Neural cell (in vitro differentiated cells): ENCODE measurements at regions not wholly inside any gene's neighbourhood (a gene's known extent, or its start where the extent isn't known, plus 50 kb on each side); places are given as distances from the start of the nearest gene placed in this dataset.

Source experiments
- H2AFZ ChIP-seq: fragments of 200-600, 300-800 bp; sonication (generic), shearing (Covaris generic); 2 replicates; pipeline ENCODE4 v1.6.0; 2014; ENCODE audit warnings: low read depth, mild to moderate bottlenecking, antibody characterized with exemption, low read length, moderate library complexity
- H3F3A ChIP-seq: fragments of 200-600 bp; shearing (Covaris generic); 2 replicates; pipeline ENCODE4 v1.6.1; 2016; ENCODE audit warnings: mild to moderate bottlenecking, moderate library complexity, mixed read lengths, antibody characterized with exemption, low read length; ENCODE audit not compliant: insufficient read depth, poor library complexity, severe bottlenecking
- H3K27ac ChIP-seq: fragments of 200-600, 300-800 bp; sonication (generic), shearing (Covaris generic); 2 replicates; pipeline ENCODE4 v1.5.1; 2014; ENCODE audit warnings: mild to moderate bottlenecking, low read length, moderate library complexity
- H3K27me3 ChIP-seq: fragments of 300-800, 200-600 bp; sonication (generic), shearing (Covaris generic); 2 replicates; pipeline ENCODE4 v1.6.0; 2014; ENCODE audit warnings: mild to moderate bottlenecking, low read depth, low read length, moderate library complexity; ENCODE audit not compliant: insufficient read depth
- H3K36me3 ChIP-seq: fragments of 300-800, 200-600 bp; sonication (generic), shearing (Covaris generic); 2 replicates; pipeline ENCODE4 v1.5.1; 2014; ENCODE audit warnings: mild to moderate bottlenecking, antibody characterized with exemption, low read length, moderate library complexity; ENCODE audit not compliant: insufficient read depth
- H3K4me2 ChIP-seq: fragments of 300-800, 200-600 bp; sonication (generic), shearing (Covaris generic); 2 replicates; pipeline ENCODE4 v1.6.0; 2014; ENCODE audit warnings: mild to moderate bottlenecking, low read length
- H3K4me3 ChIP-seq: fragments of 300-800, 200-600 bp; sonication (generic), shearing (Covaris generic); 2 replicates; pipeline ENCODE4 v1.5.1; 2014; ENCODE audit warnings: mild to moderate bottlenecking, low read length, moderate library complexity
- H3K79me2 ChIP-seq: fragments of 200-600 bp; shearing (Covaris generic); replicated peaks from 2 replicates; pipeline ENCODE4 v1.6.0; 2014; ENCODE audit warnings: mild to moderate bottlenecking, low read length, moderate library complexity; ENCODE audit not compliant: insufficient read depth
- H3K9ac ChIP-seq: fragments of 300-800, 200-600 bp; sonication (generic), shearing (Covaris generic); 2 replicates; pipeline ENCODE4 v1.6.1; 2016; ENCODE audit warnings: mild to moderate bottlenecking, low read length, mixed read lengths
- H3K9me2 ChIP-seq: fragments of 200-600 bp; shearing (Covaris generic); 2 replicates; pipeline ENCODE4 v1.6.1; 2016; ENCODE audit warnings: mild to moderate bottlenecking, low read length, mixed read lengths; ENCODE audit not compliant: insufficient read depth
- H3K9me3 ChIP-seq: fragments of 200-600, 300-800 bp; sonication (generic), shearing (Covaris generic); 2 replicates; pipeline ENCODE4 v1.6.1; 2016; ENCODE audit warnings: mild to moderate bottlenecking, mixed run types, low read length, moderate library complexity, mixed read lengths
- H4K20me1 ChIP-seq: fragments of 200-600 bp; shearing (Covaris generic); 2 replicates; pipeline ENCODE4 v1.6.1; 2016; ENCODE audit warnings: mild to moderate bottlenecking, mixed run types; ENCODE audit not compliant: insufficient read depth
- CTCF ChIP-seq: fragments of 450-650 bp; IDR thresholded peaks from 2 replicates; pipeline ENCODE4 v1.5.1; 2014; ENCODE audit warnings: antibody characterized with exemption, mild to moderate bottlenecking, moderate library complexity; ENCODE audit not compliant: poor library complexity, severe bottlenecking
- EP300 ChIP-seq: fragments of 450-650 bp; conservative IDR thresholded peaks from 2 replicates; pipeline ENCODE4 v1.6.1; 2014; ENCODE audit warnings: antibody characterized with exemption, mild to moderate bottlenecking, moderate library complexity; ENCODE audit not compliant: poor library complexity, severe bottlenecking
- EZH2 ChIP-seq: fragments of 200-600, 300-800 bp; shearing (Covaris generic), sonication (generic); IDR thresholded peaks from 2 replicates; pipeline ENCODE4 v1.6.1; 2014; ENCODE audit warnings: antibody characterized with exemption, low read length, borderline replicate concordance, mild to moderate bottlenecking; ENCODE audit not compliant: insufficient read depth, poor library complexity, severe bottlenecking
- MXI1 ChIP-seq: fragments of 450-650 bp; conservative IDR thresholded peaks from 2 replicates; pipeline ENCODE4 v1.6.1; 2014; ENCODE audit warnings: antibody characterized with exemption, mild to moderate bottlenecking; ENCODE audit not compliant: poor library complexity, severe bottlenecking
- POLR2AphosphoS5 ChIP-seq: IDR thresholded peaks from 2 replicates; pipeline ENCODE4 v1.6.1; 2012
- RAD21 ChIP-seq: fragments of 450-650 bp; conservative IDR thresholded peaks from 2 replicates; pipeline ENCODE4 v1.6.1; 2014; ENCODE audit warnings: antibody characterized with exemption, mild to moderate bottlenecking, moderate library complexity
- REST ChIP-seq: IDR thresholded peaks from 2 replicates; pipeline ENCODE4 v1.6.1; 2012; ENCODE audit warnings: borderline replicate concordance
- SMC3 ChIP-seq: fragments of 450-650 bp; conservative IDR thresholded peaks from 2 replicates; pipeline ENCODE4 v1.6.1; 2014; ENCODE audit warnings: antibody characterized with exemption, mild to moderate bottlenecking, moderate library complexity; ENCODE audit not compliant: poor library complexity
- TAF1 ChIP-seq: IDR thresholded peaks from 2 replicates; pipeline ENCODE4 v1.6.1; 2012; ENCODE audit warnings: low read depth

GRCh38 chr10:33067917-33068316, 109.9 kb upstream of the ITGB1 start:
- H3K79me2 ChIP-seq = no peaks in the 10 kb centered on the region
- no peaks in the 10 kb centered on the region for H3K9me2 ChIP-seq
- H3K4me3 ChIP-seq = no peak overlapping the region
- no peaks in the 10 kb centered on the region for H3K27me3 ChIP-seq
- TF ChIP-seq TAF1 (no peak), REST (no peak), EP300 (no peak), MXI1 (no peak), RAD21 (no peak), SMC3 (no peak), CTCF (no peak), POLR2AphosphoS5 (no peak), EZH2 (no peak)
- H3K9ac ChIP-seq = no peak overlapping the region
- no peak overlapping the region for H2AFZ ChIP-seq
- no peak overlapping the region for H3K27ac ChIP-seq
- H3K36me3 ChIP-seq = no peaks in the 10 kb centered on the region
- no peaks in the 10 kb centered on the region for H4K20me1 ChIP-seq
- no peaks in the 10 kb centered on the region for H3K9me3 ChIP-seq
- H3K4me2 ChIP-seq = no peak overlapping the region
- no peaks in the 10 kb centered on the region for H3F3A ChIP-seq

GRCh38 chr10:33067481-33067880, 109.5 kb upstream of the ITGB1 start:
- H3K79me2 ChIP-seq = no peaks in the 10 kb centered on the region
- H2AFZ ChIP-seq = no peak overlapping the region
- H4K20me1 ChIP-seq = no peaks in the 10 kb centered on the region
- no peak overlapping the region for H3K4me2 ChIP-seq
- no peak overlapping the region for H3K4me3 ChIP-seq
- no peak overlapping the region for H3K9ac ChIP-seq
- H3K36me3 ChIP-seq = no peaks in the 10 kb centered on the region
- TF ChIP-seq RAD21 (no peak), EZH2 (no peak), TAF1 (no peak), EP300 (no peak), SMC3 (no peak)
- H3F3A ChIP-seq = no peaks in the 10 kb centered on the region
- no peaks in the 10 kb centered on the region for H3K27me3 ChIP-seq
- H3K9me3 ChIP-seq = no peaks in the 10 kb centered on the region
- no peak overlapping the region for H3K27ac ChIP-seq
- no peaks in the 10 kb centered on the region for H3K9me2 ChIP-seq
